D721Med (cell line): ENCODE measurements at regions not wholly inside any gene's neighbourhood (a gene's known extent, or its start where the extent isn't known, plus 50 kb on each side); places are given as distances from the start of the nearest gene placed in this dataset.

Experiments
- DNase-seq: peaks from one replicate; pipeline ENCODE4 v3.0.0; 2011; ENCODE audit warnings: low spot score; ENCODE audit not compliant: insufficient read length
- FAIRE-seq: peaks from 2 replicates; lab custom pipeline; 2011; peaks lifted over from hg19 to GRCh38; lab: Jason Lieb, UNC
- TF ChIP-seq, protein P1 (sequence below): IDR thresholded peaks from 2 replicates; pipeline ENCODE4 v1.5.1; 2012; ENCODE audit warnings: mild to moderate bottlenecking, control low read depth; ENCODE audit not compliant: insufficient read depth; ENCODE audit errors: missing control alignments

DNA sequence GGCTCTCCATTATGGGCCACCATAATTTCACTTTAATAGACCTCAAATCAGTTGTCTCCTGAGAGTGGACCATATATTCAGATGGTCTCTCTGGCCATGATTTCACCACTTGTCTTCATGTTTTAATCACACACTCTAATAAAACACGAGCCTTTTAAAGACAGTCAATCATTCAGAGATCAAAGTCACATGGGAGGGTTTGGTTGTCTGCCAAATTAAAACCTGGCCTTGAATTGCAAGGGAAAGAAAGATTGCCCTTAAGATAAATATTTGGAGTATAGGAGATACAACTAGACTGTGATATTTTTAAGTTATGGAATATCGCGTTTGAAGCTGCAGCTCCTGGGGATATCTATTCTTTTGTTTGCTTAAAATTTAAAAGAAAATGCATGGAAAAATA lies 377.8 kb upstream of the DDX18 start:
- DNase-seq (no peak), FAIRE-seq (no peak)
- TF ChIP-seq, protein P1, sequence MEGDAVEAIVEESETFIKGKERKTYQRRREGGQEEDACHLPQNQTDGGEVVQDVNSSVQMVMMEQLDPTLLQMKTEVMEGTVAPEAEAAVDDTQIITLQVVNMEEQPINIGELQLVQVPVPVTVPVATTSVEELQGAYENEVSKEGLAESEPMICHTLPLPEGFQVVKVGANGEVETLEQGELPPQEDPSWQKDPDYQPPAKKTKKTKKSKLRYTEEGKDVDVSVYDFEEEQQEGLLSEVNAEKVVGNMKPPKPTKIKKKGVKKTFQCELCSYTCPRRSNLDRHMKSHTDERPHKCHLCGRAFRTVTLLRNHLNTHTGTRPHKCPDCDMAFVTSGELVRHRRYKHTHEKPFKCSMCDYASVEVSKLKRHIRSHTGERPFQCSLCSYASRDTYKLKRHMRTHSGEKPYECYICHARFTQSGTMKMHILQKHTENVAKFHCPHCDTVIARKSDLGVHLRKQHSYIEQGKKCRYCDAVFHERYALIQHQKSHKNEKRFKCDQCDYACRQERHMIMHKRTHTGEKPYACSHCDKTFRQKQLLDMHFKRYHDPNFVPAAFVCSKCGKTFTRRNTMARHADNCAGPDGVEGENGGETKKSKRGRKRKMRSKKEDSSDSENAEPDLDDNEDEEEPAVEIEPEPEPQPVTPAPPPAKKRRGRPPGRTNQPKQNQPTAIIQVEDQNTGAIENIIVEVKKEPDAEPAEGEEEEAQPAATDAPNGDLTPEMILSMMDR, result no peak

DNA sequence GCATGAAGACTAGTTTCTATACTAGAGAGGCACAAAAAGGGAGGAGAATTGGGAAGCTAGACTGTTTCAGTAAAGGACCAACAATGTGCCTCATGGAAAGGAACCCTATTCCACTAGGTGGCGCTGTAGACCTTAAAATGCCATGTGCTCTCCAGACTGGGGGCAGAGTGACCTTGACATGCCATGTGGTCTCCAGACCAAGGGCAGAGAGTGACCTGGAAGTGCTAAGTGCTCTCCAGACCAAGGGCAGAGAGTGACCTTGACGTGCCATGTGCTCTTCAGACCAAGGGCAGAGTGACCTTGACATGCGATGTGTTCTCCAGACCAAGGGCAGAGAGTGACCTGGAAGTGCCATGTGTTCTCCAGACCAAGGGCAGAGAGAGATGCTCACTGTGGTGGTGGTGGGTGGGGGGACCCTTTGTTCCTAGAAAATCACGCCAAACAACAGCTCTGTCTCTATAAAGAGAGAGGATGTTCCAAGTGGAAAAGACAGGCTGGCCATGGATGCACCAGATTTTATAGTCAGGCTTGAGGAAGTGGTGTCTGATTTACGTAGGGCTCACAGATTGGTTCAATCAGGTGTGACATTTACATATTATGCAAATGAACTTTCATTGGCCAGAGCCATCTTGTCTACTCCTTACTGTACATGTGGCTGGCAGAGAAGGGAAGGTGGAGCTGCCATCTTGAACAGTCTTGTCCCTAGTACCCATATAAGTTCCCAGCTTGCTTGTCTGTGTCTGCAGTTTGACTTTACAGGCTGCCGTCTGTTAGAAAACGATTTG lies 344.0 kb upstream of the DDX18 start:
- FAIRE-seq (no peak), DNase-seq (no peak)
- TF ChIP-seq, protein P1, result peak; percentile 55

DNA sequence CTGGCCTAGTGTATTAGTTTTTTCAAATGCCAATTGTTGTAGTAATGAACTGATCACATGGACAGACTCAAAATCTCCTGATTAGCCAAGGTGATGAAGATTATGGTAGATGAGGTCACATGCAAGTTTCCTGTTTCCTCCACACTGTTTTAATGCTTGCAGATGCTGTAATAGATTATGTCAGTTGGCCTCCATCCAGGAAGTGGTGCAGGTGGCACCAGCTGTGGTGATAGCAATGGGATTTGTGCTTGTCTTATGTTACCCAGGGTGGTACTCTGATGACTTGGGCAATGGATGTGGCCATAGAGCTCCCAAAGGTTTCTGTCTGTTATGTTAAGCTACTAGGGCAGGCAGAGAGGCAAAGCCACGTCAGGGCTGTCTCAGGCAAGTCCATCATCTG lies 332.9 kb upstream of the DDX18 start:
- DNase-seq (no peak), FAIRE-seq (no peak)
- TF ChIP-seq, protein P1, result no peak

DNA sequence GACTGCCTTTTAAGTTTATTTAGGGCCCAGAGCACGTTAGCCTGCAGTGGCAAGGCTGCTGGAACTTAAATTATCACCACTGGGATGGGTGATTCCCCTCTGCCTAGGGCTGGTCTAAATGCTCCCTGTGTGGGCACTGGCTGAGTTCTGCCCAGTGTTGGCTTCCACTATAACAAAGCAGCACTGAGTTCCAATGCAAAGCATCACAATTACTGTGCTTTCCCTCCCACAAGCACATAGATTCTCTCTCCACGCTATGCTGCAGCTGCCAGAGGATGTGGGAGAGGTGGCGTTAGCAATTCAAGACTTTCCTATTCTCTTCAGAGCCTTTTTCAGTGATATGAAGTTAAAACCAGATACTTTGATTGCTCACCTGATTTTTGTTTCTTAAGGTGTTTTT lies 328.9 kb upstream of the DDX18 start:
- FAIRE-seq (no peak), DNase-seq (no peak)
- TF ChIP-seq, protein P1, result no peak

DNA sequence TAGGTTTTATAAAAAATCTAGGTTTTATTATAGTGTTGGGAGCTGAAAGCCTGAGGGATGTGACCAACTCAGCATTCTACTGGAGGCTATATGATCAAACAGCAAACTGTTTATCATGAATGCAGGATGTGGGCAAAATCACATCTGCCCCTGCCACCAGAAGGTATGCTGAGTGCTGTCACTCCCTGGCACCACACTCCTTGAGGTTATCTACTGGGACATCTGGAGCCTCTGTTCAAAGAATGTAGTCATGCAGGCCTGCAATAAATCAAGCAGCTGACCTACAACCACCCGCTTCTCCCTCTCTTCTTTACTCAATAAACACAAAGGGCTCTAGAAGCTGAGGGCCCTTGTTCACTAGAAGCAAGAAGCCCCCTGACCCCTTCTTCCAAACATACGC lies 328.4 kb upstream of the DDX18 start:
- TF ChIP-seq, protein P1, result no peak
- DNase-seq (no peak), FAIRE-seq (no peak)

DNA sequence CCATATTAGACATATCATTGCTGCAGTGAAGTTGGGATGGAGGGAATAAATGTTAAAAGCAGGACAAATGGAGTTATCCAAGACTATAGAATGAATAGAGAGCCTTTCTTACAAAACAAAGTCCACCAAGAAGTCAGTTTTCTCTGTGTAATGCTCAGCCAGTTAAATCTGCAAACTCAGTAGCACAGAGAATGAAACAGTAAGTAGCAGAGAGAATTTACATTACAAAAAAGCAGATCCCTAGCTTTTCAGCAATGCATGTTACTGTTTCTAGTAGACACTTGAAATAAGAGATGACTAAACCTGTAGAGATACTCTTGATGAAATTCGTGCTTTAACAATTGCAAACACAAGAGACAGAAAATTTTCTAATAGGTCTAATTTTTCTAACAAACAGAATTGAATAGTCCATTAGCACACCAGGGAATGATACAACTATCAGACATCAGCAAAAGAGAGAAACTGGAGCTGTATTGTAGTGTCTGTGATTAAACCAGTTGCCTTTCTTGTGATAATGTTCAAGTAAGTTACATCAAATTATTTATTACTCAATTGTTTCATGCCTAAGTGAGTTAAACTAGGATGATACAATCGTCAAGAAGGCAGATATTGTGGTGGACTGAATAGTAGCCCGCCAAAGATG lies 322.2 kb upstream of the DDX18 start:
- no peak for DNase-seq
- TF ChIP-seq, protein P1, result no peak
- no peak for FAIRE-seq

DNA sequence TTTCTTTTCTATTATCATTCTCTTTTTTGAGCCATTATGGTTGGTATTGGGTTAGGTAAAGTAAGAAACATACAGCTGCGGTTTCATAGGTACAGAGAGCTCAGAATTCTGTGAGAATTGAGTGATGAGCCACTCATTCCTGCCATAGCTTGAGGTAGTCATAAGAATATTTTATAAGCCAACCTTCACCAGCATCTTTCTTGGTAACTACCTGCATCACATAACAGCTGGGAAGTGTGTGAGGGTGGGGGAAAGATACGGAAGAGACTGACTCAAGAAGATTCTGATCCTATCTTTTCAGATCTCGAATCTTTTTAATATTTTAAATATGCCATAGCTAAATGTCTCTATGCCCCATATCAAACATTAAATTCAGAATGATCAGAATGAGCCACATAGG lies 313.8 kb upstream of the DDX18 start:
- TF ChIP-seq, protein P1, result no peak
- DNase-seq (no peak), FAIRE-seq (no peak)
